Peyer's patch (tissue), 4 donors: ENCODE measurements at regions not wholly inside any gene's neighbourhood (a gene's known extent, or its start where the extent isn't known, plus 50 kb on each side); places are given as distances from the start of the nearest gene placed in this dataset.
"Not testable (repeated sequence)": the region's sequence is repeated elsewhere in the genome, so short reads cannot be mapped to it uniquely, and the experiment has no call there.

Experiments used
- DNase-seq, 3 donors: peaks; one replicate each; pipeline ENCODE4 v3.0.0-alpha.2; 2017 to 2019
- H3K27ac ChIP-seq, 4 donors: fragments of 200-600 bp; sonication (generic); one replicate each; pipeline ENCODE4 v1.5.1; 2016 to 2019
- H3K27me3 ChIP-seq, 2 donors: fragments of 200-600 bp; sonication (generic); one replicate each; pipeline ENCODE4 v1.5.1; 2019
- H3K36me3 ChIP-seq, 3 donors: fragments of 200-600 bp; sonication (generic); one replicate each; pipeline ENCODE4 v1.5.1; 2016 to 2019
- H3K4me1 ChIP-seq, 4 donors: fragments of 200-600 bp; sonication (generic); one replicate each; pipeline ENCODE4 v1.5.1; 2016 to 2019
- H3K4me3 ChIP-seq, 4 donors: fragments of 200-600 bp; sonication (generic); 1 replicate in 3 of 4; 2 replicates in 1 of 4; pipeline ENCODE4 v1.5.1; 2016 to 2019; ENCODE audit warnings: mild to moderate bottlenecking in 1 of 4
- H3K9me3 ChIP-seq, 4 donors: fragments of 200-600 bp; sonication (generic); one replicate each; pipeline ENCODE4 v1.5.1; 2016 to 2019; ENCODE audit warnings: mild to moderate bottlenecking in 1 of 4
- POLR2A ChIP-seq, 2 donors: fragments of 450-650 bp; IDR thresholded peaks; one replicate each; pipeline ENCODE4 v1.5.1; 2017; ENCODE audit warnings: antibody characterized with exemption in 2 of 2, mild to moderate bottlenecking in 2 of 2, moderate library complexity in 2 of 2
- TF ChIP-seq, protein P1 (sequence below), 6 experiments: fragments of 450-650 bp in 4 of 6; fragments of 200-600 bp in 2 of 6; sonication (generic) in 1 of 6; IDR thresholded peaks; one replicate each; pipeline ENCODE4 v1.5.1; 2017 to 2019; ENCODE audit warnings: antibody characterized with exemption in 6 of 6, mild to moderate bottlenecking in 3 of 6, moderate library complexity in 1 of 6

- no peak overlapping the region for H3K27ac ChIP-seq
- TF ChIP-seq POLR2A (IDR thresholded peaks at IDR 0.05) = no peak
- TF ChIP-seq, protein P1, sequence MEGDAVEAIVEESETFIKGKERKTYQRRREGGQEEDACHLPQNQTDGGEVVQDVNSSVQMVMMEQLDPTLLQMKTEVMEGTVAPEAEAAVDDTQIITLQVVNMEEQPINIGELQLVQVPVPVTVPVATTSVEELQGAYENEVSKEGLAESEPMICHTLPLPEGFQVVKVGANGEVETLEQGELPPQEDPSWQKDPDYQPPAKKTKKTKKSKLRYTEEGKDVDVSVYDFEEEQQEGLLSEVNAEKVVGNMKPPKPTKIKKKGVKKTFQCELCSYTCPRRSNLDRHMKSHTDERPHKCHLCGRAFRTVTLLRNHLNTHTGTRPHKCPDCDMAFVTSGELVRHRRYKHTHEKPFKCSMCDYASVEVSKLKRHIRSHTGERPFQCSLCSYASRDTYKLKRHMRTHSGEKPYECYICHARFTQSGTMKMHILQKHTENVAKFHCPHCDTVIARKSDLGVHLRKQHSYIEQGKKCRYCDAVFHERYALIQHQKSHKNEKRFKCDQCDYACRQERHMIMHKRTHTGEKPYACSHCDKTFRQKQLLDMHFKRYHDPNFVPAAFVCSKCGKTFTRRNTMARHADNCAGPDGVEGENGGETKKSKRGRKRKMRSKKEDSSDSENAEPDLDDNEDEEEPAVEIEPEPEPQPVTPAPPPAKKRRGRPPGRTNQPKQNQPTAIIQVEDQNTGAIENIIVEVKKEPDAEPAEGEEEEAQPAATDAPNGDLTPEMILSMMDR (IDR thresholded peaks at IDR 0.05) = no peak
- no peak overlapping the region for H3K4me3 ChIP-seq
- H3K36me3 ChIP-seq = no peaks in the 10 kb centered on the region
- H3K27me3 ChIP-seq = no peaks in the 10 kb centered on the region
- no peaks in the 10 kb centered on the region for H3K9me3 ChIP-seq
- H3K4me1 ChIP-seq = no peaks in the 10 kb centered on the region
- no peak for DNase-seq
Observed at GRCh38 chr9:22970434-22970975, 523.9 kb downstream of the DMRTA1 start.

DNA sequence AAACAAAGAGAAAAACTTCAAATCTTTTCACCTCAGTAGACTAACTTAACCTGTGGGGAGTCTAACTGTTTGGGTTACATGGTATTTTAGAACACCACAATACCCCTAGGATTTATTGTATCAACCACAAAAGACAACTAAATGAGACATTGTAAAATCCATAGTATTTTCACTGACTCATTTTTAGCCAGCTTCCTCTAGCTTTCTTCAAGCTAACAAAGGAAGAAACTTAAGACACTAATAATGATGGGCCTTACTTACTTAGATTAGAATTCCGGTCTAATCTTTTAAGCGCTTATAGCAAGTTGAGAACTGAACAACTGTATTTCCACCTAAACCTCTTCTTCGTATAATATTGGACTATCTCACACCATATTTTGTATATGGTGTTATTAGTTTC is 529.3 kb downstream of the DMRTA1 start:
- no peak overlapping the region for H3K27ac ChIP-seq
- H3K4me3 ChIP-seq = no peak overlapping the region
- no peaks in the 10 kb centered on the region for H3K27me3 ChIP-seq
- TF ChIP-seq, protein P1 (IDR thresholded peaks at IDR 0.05) = no peak
- no peak for TF ChIP-seq POLR2A (IDR thresholded peaks at IDR 0.05)
- no peaks in the 10 kb centered on the region for H3K4me1 ChIP-seq
- no peak for DNase-seq
- no peaks in the 10 kb centered on the region for H3K36me3 ChIP-seq
- H3K9me3 ChIP-seq = no peaks in the 10 kb centered on the region

DNA sequence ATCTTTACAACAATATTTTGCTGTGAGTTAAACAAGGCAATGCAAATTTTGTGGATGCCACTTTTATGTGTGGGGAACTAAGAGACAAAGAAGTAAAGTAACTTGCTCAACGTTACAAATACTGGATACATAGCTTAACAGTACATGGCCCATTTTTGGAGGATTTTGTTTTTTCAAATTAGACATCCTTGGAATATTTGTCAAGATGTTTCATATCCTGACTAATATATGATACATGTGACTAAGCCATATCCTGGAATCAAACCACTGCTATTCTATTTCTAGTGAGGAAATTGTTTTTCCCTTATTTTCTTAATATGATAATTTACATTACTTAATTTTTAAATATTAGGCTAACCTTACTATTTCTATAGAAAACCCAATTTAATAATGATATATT is 529.8 kb downstream of the DMRTA1 start:
- no peaks in the 10 kb centered on the region for H3K27me3 ChIP-seq
- DNase-seq = no peak

DNA sequence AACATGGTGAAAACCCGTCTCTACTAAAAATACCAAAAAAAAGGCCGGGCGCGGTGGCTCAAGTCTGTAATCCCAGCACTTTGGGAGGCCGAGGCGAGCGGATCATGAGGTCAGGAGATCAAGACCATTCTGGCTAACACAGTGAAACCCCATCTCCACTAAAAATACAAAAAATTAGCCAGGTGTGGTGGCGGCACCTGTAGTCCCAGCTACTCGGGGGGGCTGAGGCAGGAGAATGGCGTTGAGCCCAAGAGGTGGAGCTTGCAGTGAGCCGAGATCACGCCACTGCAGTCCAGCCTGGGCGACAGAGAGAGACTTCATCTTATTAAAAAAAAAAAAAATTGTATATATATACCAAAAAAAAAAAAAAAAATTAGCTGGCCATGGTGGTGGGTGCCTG is 533.8 kb downstream of the DMRTA1 start:
- not testable (repeated sequence) for H3K27me3 ChIP-seq, H3K4me3 ChIP-seq, DNase-seq, H3K27ac ChIP-seq, H3K36me3 ChIP-seq, H3K4me1 ChIP-seq, H3K9me3 ChIP-seq

More for the DNA sequence above, 529.8 kb downstream of the DMRTA1 start:
- Histone ChIP-seq H3K9me3 (no peaks in the 10 kb centered on the region), H3K4me1 (no peaks in the 10 kb centered on the region), H3K27ac (no peak overlapping the region), H3K36me3 (no peaks in the 10 kb centered on the region), H3K4me3 (no peak overlapping the region)
- TF ChIP-seq, protein P1 (IDR thresholded peaks at IDR 0.05) = no peak
- no peak for TF ChIP-seq POLR2A (IDR thresholded peaks at IDR 0.05)

DNA sequence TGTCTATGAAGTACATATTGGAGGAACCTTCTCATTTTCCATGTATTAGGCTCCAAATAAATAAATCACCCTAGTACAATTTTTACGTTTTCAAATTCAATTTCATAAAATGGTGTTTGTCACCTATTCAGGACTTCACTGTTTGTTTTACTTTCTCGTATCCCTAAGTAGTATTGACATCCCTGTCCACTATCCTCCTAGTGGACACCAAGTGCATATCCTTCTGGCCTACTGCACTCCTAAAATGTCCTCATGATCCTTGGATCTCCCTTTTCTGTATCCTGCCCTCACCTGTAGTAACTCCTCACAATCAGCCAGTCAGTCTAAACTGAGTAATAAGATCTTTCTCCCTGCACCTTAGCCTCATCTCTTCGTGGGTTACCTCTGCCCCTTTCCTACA is 539.9 kb downstream of the DMRTA1 start:
- no peak for DNase-seq
- no peaks in the 10 kb centered on the region for H3K9me3 ChIP-seq
- no peak overlapping the region for H3K27ac ChIP-seq
- H3K4me3 ChIP-seq = no peak overlapping the region
- no peaks in the 10 kb centered on the region for H3K27me3 ChIP-seq
- no peaks in the 10 kb centered on the region for H3K4me1 ChIP-seq
- TF ChIP-seq, protein P1 (IDR thresholded peaks at IDR 0.05) = no peak
- TF ChIP-seq POLR2A (IDR thresholded peaks at IDR 0.05) = no peak
- no peaks in the 10 kb centered on the region for H3K36me3 ChIP-seq

GRCh38 chr9:22990349-22990748 is 543.7 kb downstream of the DMRTA1 start:
- H3K9me3 ChIP-seq = no peaks in the 10 kb centered on the region
- no peak overlapping the region for H3K27ac ChIP-seq
- H3K36me3 ChIP-seq = no peaks in the 10 kb centered on the region
- no peaks in the 10 kb centered on the region for H3K4me1 ChIP-seq
- H3K4me3 ChIP-seq = no peak overlapping the region
- no peaks in the 10 kb centered on the region for H3K27me3 ChIP-seq
- no peak for TF ChIP-seq POLR2A (IDR thresholded peaks at IDR 0.05)
- TF ChIP-seq, protein P1 (IDR thresholded peaks at IDR 0.05) = no peak
- DNase-seq = no peak
